ENCODE measurements at regions not wholly inside any gene's neighbourhood (a gene's known extent, or its start where the extent isn't known, plus 50 kb on each side); places are given as distances from the start of the nearest gene placed in this dataset.

DNA sequence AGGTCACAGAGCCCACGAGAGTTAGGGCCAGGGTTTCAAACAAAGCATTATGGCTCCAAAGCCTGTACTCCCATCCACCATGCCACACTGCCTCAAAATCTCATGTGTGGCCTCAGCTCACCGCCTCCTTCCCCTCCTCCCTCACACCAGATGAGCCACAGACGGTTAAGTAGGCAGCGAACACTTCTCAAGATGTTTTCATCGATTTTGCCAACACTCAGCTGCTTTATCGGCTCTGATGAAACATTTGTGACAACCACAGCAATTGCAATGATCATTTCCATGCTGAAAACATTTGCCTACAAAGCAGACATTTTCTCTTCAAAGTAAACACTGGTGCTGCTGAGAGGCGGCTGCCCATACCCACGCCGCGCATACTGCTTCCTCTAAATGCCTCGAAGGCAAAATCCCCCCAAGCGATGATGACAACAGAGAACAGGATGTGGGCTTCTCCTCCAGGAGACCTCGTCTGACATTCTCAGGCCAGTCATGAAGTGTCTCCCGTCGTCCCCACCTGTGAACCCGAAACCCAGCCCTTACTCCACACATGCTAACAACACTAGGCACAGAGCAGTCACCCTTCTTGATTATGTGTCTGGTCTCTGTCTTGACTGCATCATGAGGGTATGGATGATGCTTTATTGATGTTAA lies 599.2 kb downstream of the SOX6 start:
- TF ChIP-seq EZH2 (IDR thresholded peaks at IDR 0.05; ENCODE audit: low read depth, unreplicated experiment): no peak
- TF ChIP-seq, protein P1, sequence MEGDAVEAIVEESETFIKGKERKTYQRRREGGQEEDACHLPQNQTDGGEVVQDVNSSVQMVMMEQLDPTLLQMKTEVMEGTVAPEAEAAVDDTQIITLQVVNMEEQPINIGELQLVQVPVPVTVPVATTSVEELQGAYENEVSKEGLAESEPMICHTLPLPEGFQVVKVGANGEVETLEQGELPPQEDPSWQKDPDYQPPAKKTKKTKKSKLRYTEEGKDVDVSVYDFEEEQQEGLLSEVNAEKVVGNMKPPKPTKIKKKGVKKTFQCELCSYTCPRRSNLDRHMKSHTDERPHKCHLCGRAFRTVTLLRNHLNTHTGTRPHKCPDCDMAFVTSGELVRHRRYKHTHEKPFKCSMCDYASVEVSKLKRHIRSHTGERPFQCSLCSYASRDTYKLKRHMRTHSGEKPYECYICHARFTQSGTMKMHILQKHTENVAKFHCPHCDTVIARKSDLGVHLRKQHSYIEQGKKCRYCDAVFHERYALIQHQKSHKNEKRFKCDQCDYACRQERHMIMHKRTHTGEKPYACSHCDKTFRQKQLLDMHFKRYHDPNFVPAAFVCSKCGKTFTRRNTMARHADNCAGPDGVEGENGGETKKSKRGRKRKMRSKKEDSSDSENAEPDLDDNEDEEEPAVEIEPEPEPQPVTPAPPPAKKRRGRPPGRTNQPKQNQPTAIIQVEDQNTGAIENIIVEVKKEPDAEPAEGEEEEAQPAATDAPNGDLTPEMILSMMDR (conservative IDR thresholded peaks at IDR 0.05; ENCODE audit: low read depth in 2 of 2): no peak
- no peak for TF ChIP-seq ZNF114 (CRISPR knock-in tag; IDR thresholded peaks at IDR 0.05)
- TF ChIP-seq, protein P2, sequence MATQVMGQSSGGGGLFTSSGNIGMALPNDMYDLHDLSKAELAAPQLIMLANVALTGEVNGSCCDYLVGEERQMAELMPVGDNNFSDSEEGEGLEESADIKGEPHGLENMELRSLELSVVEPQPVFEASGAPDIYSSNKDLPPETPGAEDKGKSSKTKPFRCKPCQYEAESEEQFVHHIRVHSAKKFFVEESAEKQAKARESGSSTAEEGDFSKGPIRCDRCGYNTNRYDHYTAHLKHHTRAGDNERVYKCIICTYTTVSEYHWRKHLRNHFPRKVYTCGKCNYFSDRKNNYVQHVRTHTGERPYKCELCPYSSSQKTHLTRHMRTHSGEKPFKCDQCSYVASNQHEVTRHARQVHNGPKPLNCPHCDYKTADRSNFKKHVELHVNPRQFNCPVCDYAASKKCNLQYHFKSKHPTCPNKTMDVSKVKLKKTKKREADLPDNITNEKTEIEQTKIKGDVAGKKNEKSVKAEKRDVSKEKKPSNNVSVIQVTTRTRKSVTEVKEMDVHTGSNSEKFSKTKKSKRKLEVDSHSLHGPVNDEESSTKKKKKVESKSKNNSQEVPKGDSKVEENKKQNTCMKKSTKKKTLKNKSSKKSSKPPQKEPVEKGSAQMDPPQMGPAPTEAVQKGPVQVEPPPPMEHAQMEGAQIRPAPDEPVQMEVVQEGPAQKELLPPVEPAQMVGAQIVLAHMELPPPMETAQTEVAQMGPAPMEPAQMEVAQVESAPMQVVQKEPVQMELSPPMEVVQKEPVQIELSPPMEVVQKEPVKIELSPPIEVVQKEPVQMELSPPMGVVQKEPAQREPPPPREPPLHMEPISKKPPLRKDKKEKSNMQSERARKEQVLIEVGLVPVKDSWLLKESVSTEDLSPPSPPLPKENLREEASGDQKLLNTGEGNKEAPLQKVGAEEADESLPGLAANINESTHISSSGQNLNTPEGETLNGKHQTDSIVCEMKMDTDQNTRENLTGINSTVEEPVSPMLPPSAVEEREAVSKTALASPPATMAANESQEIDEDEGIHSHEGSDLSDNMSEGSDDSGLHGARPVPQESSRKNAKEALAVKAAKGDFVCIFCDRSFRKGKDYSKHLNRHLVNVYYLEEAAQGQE (IDR thresholded peaks at IDR 0.05; ENCODE audit: unreplicated experiment): no peak
- no peak for TF ChIP-seq POLR2AphosphoS5 (IDR thresholded peaks at IDR 0.05; ENCODE audit: low read depth)
- TF ChIP-seq CREB1 (CRISPR knock-in tag; IDR thresholded peaks at IDR 0.05; ENCODE audit: low read depth): no peak
- no peak for TF ChIP-seq ZNF331 (CRISPR knock-in tag; IDR thresholded peaks at IDR 0.05; ENCODE audit: low read depth)
- no peak for TF ChIP-seq EZH2phosphoT487 (IDR thresholded peaks at IDR 0.05; ENCODE audit: unreplicated experiment)
- no peak for TF ChIP-seq JUNB (IDR thresholded peaks at IDR 0.05; ENCODE audit: unreplicated experiment)
- no peak for TF ChIP-seq STAT1 (IDR thresholded peaks at IDR 0.05; ENCODE audit: unreplicated experiment)
- TF ChIP-seq NANOG (IDR thresholded peaks at IDR 0.05; ENCODE audit: borderline replicate concordance): no peak
- TF ChIP-seq, protein P3, sequence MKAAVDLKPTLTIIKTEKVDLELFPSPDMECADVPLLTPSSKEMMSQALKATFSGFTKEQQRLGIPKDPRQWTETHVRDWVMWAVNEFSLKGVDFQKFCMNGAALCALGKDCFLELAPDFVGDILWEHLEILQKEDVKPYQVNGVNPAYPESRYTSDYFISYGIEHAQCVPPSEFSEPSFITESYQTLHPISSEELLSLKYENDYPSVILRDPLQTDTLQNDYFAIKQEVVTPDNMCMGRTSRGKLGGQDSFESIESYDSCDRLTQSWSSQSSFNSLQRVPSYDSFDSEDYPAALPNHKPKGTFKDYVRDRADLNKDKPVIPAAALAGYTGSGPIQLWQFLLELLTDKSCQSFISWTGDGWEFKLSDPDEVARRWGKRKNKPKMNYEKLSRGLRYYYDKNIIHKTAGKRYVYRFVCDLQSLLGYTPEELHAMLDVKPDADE (IDR thresholded peaks at IDR 0.05): no peak
